ENCODE measurements at regions not wholly inside any gene's neighbourhood (a gene's known extent, or its start where the extent isn't known, plus 50 kb on each side); places are given as distances from the start of the nearest gene placed in this dataset.

DNA sequence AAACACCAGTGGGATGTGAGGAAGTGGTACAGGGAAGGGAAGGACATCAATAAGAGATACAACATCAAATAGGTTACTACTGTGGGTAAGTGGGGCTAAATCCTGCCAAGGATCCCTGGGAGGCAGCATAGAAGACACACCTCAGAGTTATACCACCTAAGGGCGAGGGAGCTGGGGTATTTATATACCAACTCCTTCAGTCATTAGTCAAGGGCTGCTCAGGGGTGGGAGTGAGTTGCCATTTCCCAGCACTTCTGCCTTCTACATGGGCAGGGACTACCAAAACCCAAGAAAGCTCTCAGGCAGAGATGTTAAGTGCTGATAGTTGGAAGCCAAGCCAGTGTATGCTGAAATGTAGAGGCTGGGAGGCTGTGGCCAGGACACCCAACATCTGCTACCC, 57.5 kb upstream of the MARCHF10 start:
- TF ChIP-seq, protein P1, sequence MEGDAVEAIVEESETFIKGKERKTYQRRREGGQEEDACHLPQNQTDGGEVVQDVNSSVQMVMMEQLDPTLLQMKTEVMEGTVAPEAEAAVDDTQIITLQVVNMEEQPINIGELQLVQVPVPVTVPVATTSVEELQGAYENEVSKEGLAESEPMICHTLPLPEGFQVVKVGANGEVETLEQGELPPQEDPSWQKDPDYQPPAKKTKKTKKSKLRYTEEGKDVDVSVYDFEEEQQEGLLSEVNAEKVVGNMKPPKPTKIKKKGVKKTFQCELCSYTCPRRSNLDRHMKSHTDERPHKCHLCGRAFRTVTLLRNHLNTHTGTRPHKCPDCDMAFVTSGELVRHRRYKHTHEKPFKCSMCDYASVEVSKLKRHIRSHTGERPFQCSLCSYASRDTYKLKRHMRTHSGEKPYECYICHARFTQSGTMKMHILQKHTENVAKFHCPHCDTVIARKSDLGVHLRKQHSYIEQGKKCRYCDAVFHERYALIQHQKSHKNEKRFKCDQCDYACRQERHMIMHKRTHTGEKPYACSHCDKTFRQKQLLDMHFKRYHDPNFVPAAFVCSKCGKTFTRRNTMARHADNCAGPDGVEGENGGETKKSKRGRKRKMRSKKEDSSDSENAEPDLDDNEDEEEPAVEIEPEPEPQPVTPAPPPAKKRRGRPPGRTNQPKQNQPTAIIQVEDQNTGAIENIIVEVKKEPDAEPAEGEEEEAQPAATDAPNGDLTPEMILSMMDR (IDR thresholded peaks at IDR 0.05; ENCODE audit: low read depth, low read length, missing input control): no peak
- TF ChIP-seq YY1 (IDR thresholded peaks at IDR 0.05) (no peak), GABPA (IDR thresholded peaks at IDR 0.05 in 1 of 2, conservative IDR thresholded peaks at IDR 0.05 in 1 of 2) (no peak), TAF1 (conservative IDR thresholded peaks at IDR 0.05) (no peak), SP1 (IDR thresholded peaks at IDR 0.05) (no peak), EGR1 (IDR thresholded peaks at IDR 0.05; ENCODE audit: low read depth in 2 of 2) (no peak), RAD21 (IDR thresholded peaks at IDR 0.05) (no peak), JUND (IDR thresholded peaks at IDR 0.05) (no peak)
- TF ChIP-seq, protein P2, sequence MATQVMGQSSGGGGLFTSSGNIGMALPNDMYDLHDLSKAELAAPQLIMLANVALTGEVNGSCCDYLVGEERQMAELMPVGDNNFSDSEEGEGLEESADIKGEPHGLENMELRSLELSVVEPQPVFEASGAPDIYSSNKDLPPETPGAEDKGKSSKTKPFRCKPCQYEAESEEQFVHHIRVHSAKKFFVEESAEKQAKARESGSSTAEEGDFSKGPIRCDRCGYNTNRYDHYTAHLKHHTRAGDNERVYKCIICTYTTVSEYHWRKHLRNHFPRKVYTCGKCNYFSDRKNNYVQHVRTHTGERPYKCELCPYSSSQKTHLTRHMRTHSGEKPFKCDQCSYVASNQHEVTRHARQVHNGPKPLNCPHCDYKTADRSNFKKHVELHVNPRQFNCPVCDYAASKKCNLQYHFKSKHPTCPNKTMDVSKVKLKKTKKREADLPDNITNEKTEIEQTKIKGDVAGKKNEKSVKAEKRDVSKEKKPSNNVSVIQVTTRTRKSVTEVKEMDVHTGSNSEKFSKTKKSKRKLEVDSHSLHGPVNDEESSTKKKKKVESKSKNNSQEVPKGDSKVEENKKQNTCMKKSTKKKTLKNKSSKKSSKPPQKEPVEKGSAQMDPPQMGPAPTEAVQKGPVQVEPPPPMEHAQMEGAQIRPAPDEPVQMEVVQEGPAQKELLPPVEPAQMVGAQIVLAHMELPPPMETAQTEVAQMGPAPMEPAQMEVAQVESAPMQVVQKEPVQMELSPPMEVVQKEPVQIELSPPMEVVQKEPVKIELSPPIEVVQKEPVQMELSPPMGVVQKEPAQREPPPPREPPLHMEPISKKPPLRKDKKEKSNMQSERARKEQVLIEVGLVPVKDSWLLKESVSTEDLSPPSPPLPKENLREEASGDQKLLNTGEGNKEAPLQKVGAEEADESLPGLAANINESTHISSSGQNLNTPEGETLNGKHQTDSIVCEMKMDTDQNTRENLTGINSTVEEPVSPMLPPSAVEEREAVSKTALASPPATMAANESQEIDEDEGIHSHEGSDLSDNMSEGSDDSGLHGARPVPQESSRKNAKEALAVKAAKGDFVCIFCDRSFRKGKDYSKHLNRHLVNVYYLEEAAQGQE (IDR thresholded peaks at IDR 0.05): no peak
- TF ChIP-seq, protein P3, sequence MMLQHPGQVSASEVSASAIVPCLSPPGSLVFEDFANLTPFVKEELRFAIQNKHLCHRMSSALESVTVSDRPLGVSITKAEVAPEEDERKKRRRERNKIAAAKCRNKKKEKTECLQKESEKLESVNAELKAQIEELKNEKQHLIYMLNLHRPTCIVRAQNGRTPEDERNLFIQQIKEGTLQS (IDR thresholded peaks at IDR 0.05): no peak
- TF ChIP-seq, protein P4, sequence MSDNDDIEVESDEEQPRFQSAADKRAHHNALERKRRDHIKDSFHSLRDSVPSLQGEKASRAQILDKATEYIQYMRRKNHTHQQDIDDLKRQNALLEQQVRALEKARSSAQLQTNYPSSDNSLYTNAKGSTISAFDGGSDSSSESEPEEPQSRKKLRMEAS (IDR thresholded peaks at IDR 0.05): no peak
- TF ChIP-seq, protein P5, sequence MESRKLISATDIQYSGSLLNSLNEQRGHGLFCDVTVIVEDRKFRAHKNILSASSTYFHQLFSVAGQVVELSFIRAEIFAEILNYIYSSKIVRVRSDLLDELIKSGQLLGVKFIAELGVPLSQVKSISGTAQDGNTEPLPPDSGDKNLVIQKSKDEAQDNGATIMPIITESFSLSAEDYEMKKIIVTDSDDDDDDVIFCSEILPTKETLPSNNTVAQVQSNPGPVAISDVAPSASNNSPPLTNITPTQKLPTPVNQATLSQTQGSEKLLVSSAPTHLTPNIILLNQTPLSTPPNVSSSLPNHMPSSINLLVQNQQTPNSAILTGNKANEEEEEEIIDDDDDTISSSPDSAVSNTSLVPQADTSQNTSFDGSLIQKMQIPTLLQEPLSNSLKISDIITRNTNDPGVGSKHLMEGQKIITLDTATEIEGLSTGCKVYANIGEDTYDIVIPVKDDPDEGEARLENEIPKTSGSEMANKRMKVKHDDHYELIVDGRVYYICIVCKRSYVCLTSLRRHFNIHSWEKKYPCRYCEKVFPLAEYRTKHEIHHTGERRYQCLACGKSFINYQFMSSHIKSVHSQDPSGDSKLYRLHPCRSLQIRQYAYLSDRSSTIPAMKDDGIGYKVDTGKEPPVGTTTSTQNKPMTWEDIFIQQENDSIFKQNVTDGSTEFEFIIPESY (IDR thresholded peaks at IDR 0.05): no peak
